PC-3 (cell line): ENCODE measurements at regions not wholly inside any gene's neighbourhood (a gene's known extent, or its start where the extent isn't known, plus 50 kb on each side); places are given as distances from the start of the nearest gene placed in this dataset.

Experiments used
- ATAC-seq: fragments of 200-7000 bp; cut with Tn5 transposase; 2 replicates; pipeline ENCODE4 v1.9.1; 2020; ENCODE audit warnings: mild to moderate bottlenecking, moderate library complexity
- BruUV-seq: library from RNA; stranded (reverse); fragments of 400-500 nt; replicated peaks from 2 replicates; lab custom pipeline; 2021; lab: Mats Ljungman, UMichigan
- CTCF ChIA-PET: fragments of 300-600 bp; sonication (Branson Sonifier 250); formaldehyde crosslinking; loops from one replicate; lab custom pipeline; 2022; ENCODE audit warnings: antibody characterized with exemption; lab: Charles Lee
- POLR2A ChIA-PET: fragments of 300-600 bp; sonication (Branson Sonifier 250); formaldehyde crosslinking; loops from one replicate; lab custom pipeline; 2022; ENCODE audit warnings: antibody characterized with exemption; ENCODE audit not compliant: unreplicated experiment; lab: Charles Lee
- DNase-seq: peaks from one replicate; pipeline ENCODE4 v3.0.0-alpha.2; 2015
- H2AFZ ChIP-seq: fragments of 300-600 bp; sonication (generic); 2 replicates; pipeline ENCODE4 v1.6.0; 2016; ENCODE audit warnings: antibody characterized with exemption, low read length
- H3F3A ChIP-seq: fragments of 300-600 bp; sonication (generic); one replicate; pipeline ENCODE4 v1.6.0; 2017; ENCODE audit warnings: antibody characterized with exemption, low read length, control low read depth, mild to moderate bottlenecking; ENCODE audit not compliant: unreplicated experiment
- H3K27ac ChIP-seq: fragments of 300-600 bp; sonication (generic); 2 replicates; pipeline ENCODE4 v1.5.1; 2016; ENCODE audit warnings: mild to moderate bottlenecking, low read length
- H3K27me3 ChIP-seq: fragments of 300-600 bp; sonication (generic); 2 replicates; pipeline ENCODE4 v1.6.1; 2016; ENCODE audit warnings: low read length, mixed read lengths
- H3K36me3 ChIP-seq: fragments of 300-600 bp; sonication (generic); 2 replicates; pipeline ENCODE4 v1.6.1; 2016; ENCODE audit warnings: low read depth, mixed run types, low read length, mixed read lengths
- H3K4me1 ChIP-seq: fragments of 300-600 bp; sonication (generic); 2 replicates; pipeline ENCODE4 v1.5.1; 2016; ENCODE audit warnings: low read length; ENCODE audit not compliant: insufficient read depth
- H3K4me2 ChIP-seq: fragments of 300-600 bp; sonication (generic); 2 replicates; pipeline ENCODE4 v1.6.0; 2016; ENCODE audit warnings: low read length
- H3K4me3 ChIP-seq: fragments of 300-600 bp; sonication (generic); 2 replicates; pipeline ENCODE4 v1.5.1; 2016; ENCODE audit warnings: mild to moderate bottlenecking, low read length, mixed read lengths
- H3K79me2 ChIP-seq: fragments of 300-600 bp; sonication (generic); 2 replicates; pipeline ENCODE4 v1.6.1; 2017; ENCODE audit warnings: low read length, mixed read lengths
- H3K9ac ChIP-seq: fragments of 300-600 bp; sonication (generic); 2 replicates; pipeline ENCODE4 v1.6.0; 2016; ENCODE audit warnings: mild to moderate bottlenecking, low read length
- H3K9me2 ChIP-seq: fragments of 300-600 bp; sonication (generic); replicated peaks from 2 replicates; pipeline ENCODE4 v1.6.1; 2016; ENCODE audit warnings: mixed run types, low read length, mixed read lengths
- H3K9me3 ChIP-seq: fragments of 300-600 bp; sonication (generic); 2 replicates; pipeline ENCODE4 v1.6.1; 2016; ENCODE audit warnings: low read length, mixed read lengths
- H4K20me1 ChIP-seq: fragments of 300-600 bp; sonication (generic); 2 replicates; pipeline ENCODE4 v1.6.1; 2016; ENCODE audit warnings: low read length, mixed read lengths
- CTCF ChIP-seq: fragments of 300-600 bp; sonication (generic); conservative IDR thresholded peaks from 2 replicates; pipeline ENCODE4 v1.5.1; 2017; ENCODE audit warnings: antibody characterized with exemption, low read depth, mild to moderate bottlenecking, low read length
- EZH2 ChIP-seq: fragments of 300-600 bp; sonication (generic); IDR thresholded peaks from one replicate; pipeline ENCODE4 v1.6.1; 2017; ENCODE audit warnings: antibody characterized with exemption, mild to moderate bottlenecking, low read length; ENCODE audit not compliant: unreplicated experiment
- EZH2phosphoT487 ChIP-seq: fragments of 300-600 bp; sonication (generic); IDR thresholded peaks from 2 replicates; pipeline ENCODE4 v1.6.1; 2018; ENCODE audit warnings: mild to moderate bottlenecking, antibody characterized with exemption, low read length, borderline replicate concordance
- intact Hi-C: fragments of 100-400 bp; cut with micrococcal nuclease; formaldehyde crosslinking; loops from 2 replicates; pipeline ENCODE4 v1.9.0; 2023

- Histone ChIP-seq H3K27ac (no peak overlapping the region), H3K4me2 (no peak overlapping the region), H3K9ac (no peak overlapping the region), H3K79me2 (no peaks in the 10 kb centered on the region), H3K4me1 (no peaks in the 10 kb centered on the region), H3F3A (no peaks in the 10 kb centered on the region), H4K20me1 (no peaks in the 10 kb centered on the region), H3K9me3 (no peaks in the 10 kb centered on the region), H3K27me3 (peaks cover 86% of the 10 kb centered on the region), H3K36me3 (no peaks in the 10 kb centered on the region), H3K4me3 (no peak overlapping the region), H2AFZ (no peak overlapping the region), H3K9me2 (no peaks in the 10 kb centered on the region)
- ATAC-seq (no peak), DNase-seq (no peak)
- no peak for TF ChIP-seq EZH2
- ChIA-PET CTCF (no interaction called here), POLR2A (no interaction called here)
- intact Hi-C loops, result no loop called here
- BruUV-seq, result no TSS peak
Observed at GRCh38 chr1:163444665-163445064, 122.9 kb downstream of the NUF2 start.

- Histone ChIP-seq H3K36me3 (no peaks in the 10 kb centered on the region), H2AFZ (no peak overlapping the region), H3K9me3 (no peaks in the 10 kb centered on the region), H3K9me2 (no peaks in the 10 kb centered on the region), H3F3A (no peaks in the 10 kb centered on the region), H4K20me1 (no peaks in the 10 kb centered on the region), H3K27ac (no peak overlapping the region), H3K4me1 (no peaks in the 10 kb centered on the region), H3K27me3 (peaks cover 43% of the 10 kb centered on the region), H3K9ac (no peak overlapping the region), H3K4me2 (no peak overlapping the region), H3K4me3 (no peak overlapping the region), H3K79me2 (no peaks in the 10 kb centered on the region)
- ATAC-seq (no peak), DNase-seq (no peak)
- BruUV-seq, result no TSS peak
- TF ChIP-seq CTCF (no peak), EZH2 (no peak), EZH2phosphoT487 (no peak)
- POLR2A ChIA-PET, result no interaction called here
- CTCF ChIA-PET, result no interaction called here
- intact Hi-C loops, result no loop called here
Observed at GRCh38 chr1:163450986-163451385, 129.2 kb downstream of the NUF2 start.

- no peak overlapping the region for H2AFZ ChIP-seq
- H3K27me3 ChIP-seq, result peaks cover 42% of the 10 kb centered on the region
- H3K4me3 ChIP-seq, result no peak overlapping the region
- ChIA-PET POLR2A (no interaction called here), CTCF (no interaction called here)
- intact Hi-C loops, result no loop called here
- no peaks in the 10 kb centered on the region for H3F3A ChIP-seq
- ATAC-seq (no peak), DNase-seq (no peak)
- no peaks in the 10 kb centered on the region for H3K9me3 ChIP-seq
- H3K79me2 ChIP-seq, result no peaks in the 10 kb centered on the region
- H4K20me1 ChIP-seq, result no peaks in the 10 kb centered on the region
- TF ChIP-seq CTCF, result no peak
- BruUV-seq, result no TSS peak
- no peaks in the 10 kb centered on the region for H3K9me2 ChIP-seq
- H3K27ac ChIP-seq, result no peak overlapping the region
- H3K9ac ChIP-seq, result no peak overlapping the region
- H3K4me2 ChIP-seq, result no peak overlapping the region
- no peaks in the 10 kb centered on the region for H3K36me3 ChIP-seq
- H3K4me1 ChIP-seq, result no peaks in the 10 kb centered on the region
Observed at GRCh38 chr1:163459539-163459938, 137.8 kb downstream of the NUF2 start.
